ENCODE measurements at regions not wholly inside any gene's neighbourhood (a gene's known extent, or its start where the extent isn't known, plus 50 kb on each side); places are given as distances from the start of the nearest gene placed in this dataset.
"Not testable (repeated sequence)": the region's sequence is repeated elsewhere in the genome, so short reads cannot be mapped to it uniquely, and the experiment has no call there.

DNA sequence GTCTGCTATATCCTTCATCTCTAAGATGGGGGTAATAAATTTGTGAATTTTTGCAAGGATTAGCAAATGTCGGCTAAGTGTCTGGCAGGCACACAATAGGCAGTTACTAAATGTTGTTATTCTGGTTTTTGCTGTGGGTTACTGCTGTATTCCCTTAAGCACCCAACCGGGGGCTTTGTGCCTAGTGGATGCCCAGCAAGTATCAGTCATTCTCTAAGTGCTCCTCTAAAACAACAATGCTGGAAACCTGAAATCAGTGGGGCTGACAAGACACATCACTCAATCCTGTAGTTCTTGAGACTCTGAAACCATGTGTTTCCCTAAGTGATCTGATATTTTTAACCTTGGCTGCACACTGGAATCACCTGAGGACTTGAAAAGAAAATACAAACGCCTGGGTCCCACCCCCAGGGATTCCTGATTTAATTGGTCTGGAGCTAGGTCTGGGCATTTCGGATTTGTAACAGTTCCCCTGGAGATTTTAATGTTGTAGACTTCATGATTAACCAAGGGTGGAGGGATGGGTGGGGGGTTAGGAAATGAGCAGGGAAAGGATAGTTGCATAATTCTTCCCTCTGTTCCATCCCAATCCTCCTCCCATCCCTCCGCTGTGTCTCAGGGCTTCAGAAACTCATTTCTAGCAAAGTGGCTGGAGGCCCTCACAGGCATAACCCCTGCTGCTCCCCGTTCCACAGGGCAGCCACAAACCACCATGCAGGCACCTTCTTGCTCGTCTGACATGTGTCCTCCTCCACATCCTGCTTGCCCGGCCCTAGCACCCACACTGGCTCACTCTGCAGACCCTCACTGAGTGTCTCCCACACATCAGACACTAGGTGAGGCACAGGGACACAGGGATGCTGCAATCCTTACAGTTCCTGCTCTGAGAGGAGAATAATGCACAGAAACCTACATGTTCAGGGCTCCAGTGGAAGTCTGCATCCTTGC is 61.7 kb upstream of the LYRM9 start:
- no peak for DNase-seq (ENCODE audit: insufficient read length, low spot score)
- FAIRE-seq, result no peak
- TF ChIP-seq POLR2A (IDR thresholded peaks at IDR 0.05; ENCODE audit: low read depth, low read length) (no peak), POU2F2 (IDR thresholded peaks at IDR 0.05; ENCODE audit: low read depth, low read length) (no peak), POLR2AphosphoS5 (IDR thresholded peaks at IDR 0.05; ENCODE audit: low read depth, low read length) (no peak), SPI1 (IDR thresholded peaks at IDR 0.05; ENCODE audit: low read depth, low read length) (no peak), TAF1 (IDR thresholded peaks at IDR 0.05; ENCODE audit: low read depth, low read length) (no peak), PAX5 (IDR thresholded peaks at IDR 0.05; ENCODE audit: insufficient read depth, low read length, severe bottlenecking) (no peak)

GRCh38 chr17:27956601-27957445 is 63.7 kb upstream of the LYRM9 start:
- TF ChIP-seq TAF1 (IDR thresholded peaks at IDR 0.05; ENCODE audit: low read depth, low read length), result no peak
- no peak for FAIRE-seq
- DNase-seq (ENCODE audit: insufficient read length, low spot score), result no peak

- not testable (repeated sequence) for DNase-seq (ENCODE audit: insufficient read length, low spot score); FAIRE-seq
Measured at GRCh38 chr17:27957446-27957793, 64.3 kb upstream of the LYRM9 start.

GRCh38 chr17:27958708-27959381 is 65.7 kb upstream of the LYRM9 start:
- DNase-seq (ENCODE audit: insufficient read length, low spot score) (no peak), FAIRE-seq (no peak)
- TF ChIP-seq POLR2A (IDR thresholded peaks at IDR 0.05; ENCODE audit: low read depth, low read length) (no peak), POU2F2 (IDR thresholded peaks at IDR 0.05; ENCODE audit: low read depth, low read length) (no peak), SPI1 (IDR thresholded peaks at IDR 0.05; ENCODE audit: low read depth, low read length) (no peak), TAF1 (IDR thresholded peaks at IDR 0.05; ENCODE audit: low read depth, low read length) (no peak), PAX5 (IDR thresholded peaks at IDR 0.05; ENCODE audit: insufficient read depth, low read length, severe bottlenecking) (no peak), POLR2AphosphoS5 (IDR thresholded peaks at IDR 0.05; ENCODE audit: low read depth, low read length) (no peak)

DNA sequence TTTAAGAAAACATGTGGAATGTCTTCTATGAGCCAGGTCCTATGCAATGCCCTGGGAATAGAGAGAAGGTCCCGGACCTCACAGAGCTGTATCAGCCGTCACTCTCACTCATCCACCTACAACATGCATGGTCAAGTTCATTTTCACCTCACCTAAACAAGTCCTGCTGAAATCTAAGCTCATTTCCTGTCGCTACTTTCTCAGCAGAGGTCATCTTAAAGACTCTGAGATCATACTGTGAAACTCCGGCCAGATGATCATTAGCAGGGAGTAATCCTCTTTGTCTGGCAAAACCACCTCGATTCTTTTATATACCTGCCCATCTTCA is 66.2 kb upstream of the LYRM9 start:
- no peak for FAIRE-seq
- TF ChIP-seq POLR2A (IDR thresholded peaks at IDR 0.05; ENCODE audit: low read depth, low read length) (no peak), TAF1 (IDR thresholded peaks at IDR 0.05; ENCODE audit: low read depth, low read length) (no peak), PAX5 (IDR thresholded peaks at IDR 0.05; ENCODE audit: insufficient read depth, low read length, severe bottlenecking) (no peak), POU2F2 (IDR thresholded peaks at IDR 0.05; ENCODE audit: low read depth, low read length) (no peak), SPI1 (IDR thresholded peaks at IDR 0.05; ENCODE audit: low read depth, low read length) (no peak), POLR2AphosphoS5 (IDR thresholded peaks at IDR 0.05; ENCODE audit: low read depth, low read length) (no peak)
- no peak for DNase-seq (ENCODE audit: insufficient read length, low spot score)

DNA sequence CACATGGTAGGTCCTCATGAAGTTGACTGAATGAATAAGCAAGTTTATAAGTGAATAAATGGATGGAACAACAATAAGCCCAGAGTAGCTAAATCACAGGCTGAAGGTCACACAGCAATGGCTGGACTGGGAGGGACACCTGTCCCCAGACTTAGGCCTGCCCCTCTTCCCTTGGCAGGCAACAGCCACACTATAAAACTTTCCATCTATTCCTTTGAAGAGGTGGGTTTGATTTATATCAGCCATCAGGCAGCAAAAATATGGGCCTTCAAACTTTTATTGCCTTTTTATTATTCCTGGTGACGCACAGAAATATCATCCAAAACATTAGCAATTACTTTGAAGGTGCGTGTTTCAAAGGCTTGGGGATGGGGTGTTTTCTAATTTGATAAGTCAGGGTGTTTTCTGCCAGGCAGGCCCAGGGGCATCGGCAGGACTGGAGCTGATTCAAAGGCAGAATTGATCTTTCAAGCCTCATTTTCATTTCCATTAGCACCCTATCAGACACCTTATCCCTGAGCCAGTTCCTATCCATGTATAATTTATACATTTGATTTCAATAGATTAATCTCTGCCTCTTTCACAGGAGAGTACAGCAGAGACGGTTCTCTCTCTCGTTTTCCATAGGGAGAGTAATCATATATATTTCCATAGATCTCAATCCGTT is 67.2 kb upstream of the LYRM9 start:
- no peak for DNase-seq (ENCODE audit: insufficient read length, low spot score)
- no peak for FAIRE-seq
- no peak for TF ChIP-seq TAF1 (IDR thresholded peaks at IDR 0.05; ENCODE audit: low read depth, low read length)
- no peak for TF ChIP-seq POU2F2 (IDR thresholded peaks at IDR 0.05; ENCODE audit: low read depth, low read length)
- TF ChIP-seq SPI1 (IDR thresholded peaks at IDR 0.05; ENCODE audit: low read depth, low read length), result no peak
- no peak for TF ChIP-seq PAX5 (IDR thresholded peaks at IDR 0.05; ENCODE audit: insufficient read depth, low read length, severe bottlenecking)
- TF ChIP-seq POLR2A (IDR thresholded peaks at IDR 0.05; ENCODE audit: low read depth, low read length), result no peak
- TF ChIP-seq POLR2AphosphoS5 (IDR thresholded peaks at IDR 0.05; ENCODE audit: low read depth, low read length), result no peak

GRCh38 chr17:27962581-27962980 is 69.4 kb upstream of the LYRM9 start:
- FAIRE-seq, result not testable (repeated sequence)

GRCh38 chr17:27965224-27965623 is 72.1 kb upstream of the LYRM9 start:
- DNase-seq (ENCODE audit: insufficient read length, low spot score) (no peak), FAIRE-seq (no peak)
- TF ChIP-seq POLR2AphosphoS5 (IDR thresholded peaks at IDR 0.05; ENCODE audit: low read depth, low read length), result no peak
- no peak for TF ChIP-seq TAF1 (IDR thresholded peaks at IDR 0.05; ENCODE audit: low read depth, low read length)
- TF ChIP-seq POU2F2 (IDR thresholded peaks at IDR 0.05; ENCODE audit: low read depth, low read length), result no peak
- TF ChIP-seq SPI1 (IDR thresholded peaks at IDR 0.05; ENCODE audit: low read depth, low read length), result no peak
- TF ChIP-seq POLR2A (IDR thresholded peaks at IDR 0.05; ENCODE audit: low read depth, low read length), result no peak
- TF ChIP-seq PAX5 (IDR thresholded peaks at IDR 0.05; ENCODE audit: insufficient read depth, low read length, severe bottlenecking), result no peak

More at GRCh38 chr17:27962581-27962980, 69.4 kb upstream of the LYRM9 start:
- not testable (repeated sequence) for DNase-seq (ENCODE audit: insufficient read length, low spot score)

DNA sequence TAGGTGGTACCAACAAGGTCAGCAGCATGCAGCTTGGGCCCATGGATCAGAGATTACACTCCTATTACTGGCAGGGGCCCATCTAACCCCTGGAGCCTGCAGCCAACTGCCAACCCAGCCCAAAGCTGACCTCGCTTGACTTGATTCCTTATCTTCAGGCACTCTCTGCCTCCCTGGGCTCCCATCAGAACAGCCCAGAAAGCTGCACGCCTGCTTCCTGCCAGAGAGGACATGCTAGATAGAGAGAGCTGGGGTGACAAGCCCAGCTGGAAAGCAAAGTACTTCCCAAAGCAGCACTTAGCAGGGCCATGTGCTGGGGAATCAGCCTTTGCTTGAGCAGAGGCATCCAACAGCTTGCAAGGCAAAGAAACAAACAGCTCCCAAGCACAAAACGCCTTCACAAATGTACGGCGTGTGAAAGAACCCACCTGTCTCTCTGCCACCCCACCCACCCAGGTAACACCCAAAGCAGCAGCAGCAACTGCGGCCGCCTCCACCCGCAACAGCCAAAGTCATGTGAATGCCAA is 74.2 kb upstream of the NLK start:
- TF ChIP-seq POU2F2 (IDR thresholded peaks at IDR 0.05; ENCODE audit: low read depth, low read length) (no peak), TAF1 (IDR thresholded peaks at IDR 0.05; ENCODE audit: low read depth, low read length) (no peak), SPI1 (IDR thresholded peaks at IDR 0.05; ENCODE audit: low read depth, low read length) (no peak), POLR2AphosphoS5 (IDR thresholded peaks at IDR 0.05; ENCODE audit: low read depth, low read length) (no peak), PAX5 (IDR thresholded peaks at IDR 0.05; ENCODE audit: insufficient read depth, low read length, severe bottlenecking) (no peak), POLR2A (IDR thresholded peaks at IDR 0.05; ENCODE audit: low read depth, low read length) (no peak)
- DNase-seq (ENCODE audit: insufficient read length, low spot score) (no peak), FAIRE-seq (no peak)
